ENCODE measurements at regions not wholly inside any gene's neighbourhood (a gene's known extent, or its start where the extent isn't known, plus 50 kb on each side); places are given as distances from the start of the nearest gene placed in this dataset.
A peak's percentile ranks its signal among the peaks of the same experiment; 100 is the strongest.
"Not testable (repeated sequence)": the region's sequence is repeated elsewhere in the genome, so short reads cannot be mapped to it uniquely, and the experiment has no call there.

GRCh38 chr7:113504691-113505090 lies 386.3 kb upstream of the SMIM30 start:
- ATAC-seq = no peak
- intact Hi-C loops (cut with DNase I) = no loop called here
- no peak for DNase-seq (ENCODE audit: low spot score)

GRCh38 chr7:113504142-113504541 lies 385.8 kb upstream of the SMIM30 start:
- no peak for ATAC-seq
- intact Hi-C loops (cut with DNase I) = no loop called here

GRCh38 chr7:113496586-113496985 lies 378.2 kb upstream of the SMIM30 start:
- ATAC-seq; intact Hi-C loops (cut with DNase I); DNase-seq (ENCODE audit: low spot score): not testable (repeated sequence)

More at GRCh38 chr7:113504142-113504541, 385.8 kb upstream of the SMIM30 start:
- no peak for DNase-seq (ENCODE audit: low spot score)

GRCh38 chr7:113494797-113495566 lies 376.6 kb upstream of the SMIM30 start:
- ATAC-seq; DNase-seq (ENCODE audit: low spot score); intact Hi-C loops (cut with DNase I): not testable (repeated sequence)

- intact Hi-C loops (cut with DNase I) = no loop called here
- ATAC-seq = no peak
- no peak for DNase-seq (ENCODE audit: low spot score)
These were observed 373.0 kb upstream of the SMIM30 start for GRCh38 chr7:113491305-113491704.

- DNase-seq (ENCODE audit: low spot score) (no peak), ATAC-seq (no peak)
- intact Hi-C loops (cut with DNase I) = no loop called here
These were observed 369.8 kb upstream of the SMIM30 start for GRCh38 chr7:113487925-113488731.

- intact Hi-C loops (cut with DNase I) = no loop called here
- no peak for DNase-seq (ENCODE audit: low spot score)
- no peak for ATAC-seq
These were observed 368.2 kb upstream of the SMIM30 start for GRCh38 chr7:113486548-113486947.

GRCh38 chr7:113483657-113484056 lies 365.3 kb upstream of the SMIM30 start:
- DNase-seq (ENCODE audit: low spot score) (no peak), ATAC-seq (no peak)
- intact Hi-C loops (cut with DNase I) = no loop called here

GRCh38 chr7:113480537-113480936 lies 362.2 kb upstream of the SMIM30 start:
- intact Hi-C loops (cut with DNase I) = no loop called here
- no peak for DNase-seq (ENCODE audit: low spot score)
- no peak for ATAC-seq

GRCh38 chr7:113464096-113464855 lies 345.9 kb upstream of the SMIM30 start:
- DNase-seq (ENCODE audit: low spot score) (no peak), ATAC-seq (no peak)
- intact Hi-C loops (cut with DNase I) = no loop called here

GRCh38 chr7:113460067-113460466 lies 341.7 kb upstream of the SMIM30 start:
- ATAC-seq (no peak), DNase-seq (ENCODE audit: low spot score) (no peak)
- intact Hi-C loops (cut with DNase I) = no loop called here

- no peak for DNase-seq (ENCODE audit: low spot score)
- intact Hi-C loops (cut with DNase I) = no loop called here
- peak; percentile 26 for ATAC-seq
These were observed 338.2 kb upstream of the SMIM30 start for GRCh38 chr7:113456533-113456932.

- intact Hi-C loops (cut with DNase I) = no loop called here
- no peak for DNase-seq (ENCODE audit: low spot score)
- ATAC-seq = no peak
These were observed 336.3 kb upstream of the SMIM30 start for GRCh38 chr7:113454597-113455169.

GRCh38 chr7:113452245-113452644 lies 333.9 kb upstream of the SMIM30 start:
- ATAC-seq = no peak
- no peak for DNase-seq (ENCODE audit: low spot score)
- intact Hi-C loops (cut with DNase I) = no loop called here

- intact Hi-C loops (cut with DNase I) = no loop called here
- DNase-seq (ENCODE audit: low spot score) = no peak
- ATAC-seq = no peak
These were observed 328.4 kb upstream of the SMIM30 start for GRCh38 chr7:113446791-113447190.

GRCh38 chr7:113446391-113446790 lies 328.0 kb upstream of the SMIM30 start:
- intact Hi-C loops (cut with DNase I) = no loop called here
- ATAC-seq (no peak), DNase-seq (ENCODE audit: low spot score) (no peak)

- no peak for ATAC-seq
- DNase-seq (ENCODE audit: low spot score) = no peak
- intact Hi-C loops (cut with DNase I) = no loop called here
These were observed 325.9 kb upstream of the SMIM30 start for GRCh38 chr7:113444261-113444660.

GRCh38 chr7:113440173-113440572 lies 321.8 kb upstream of the SMIM30 start:
- ATAC-seq (no peak), DNase-seq (ENCODE audit: low spot score) (no peak)
- intact Hi-C loops (cut with DNase I) = no loop called here

- DNase-seq (ENCODE audit: low spot score) (no peak), ATAC-seq (no peak)
- intact Hi-C loops (cut with DNase I) = no loop called here
These were observed 313.1 kb upstream of the SMIM30 start for GRCh38 chr7:113431406-113431805.

Data from sciatic nerve (tissue), 2 donors.